IMR-90 (cell line): ENCODE measurements at regions not wholly inside any gene's neighbourhood (a gene's known extent, or its start where the extent isn't known, plus 50 kb on each side); places are given as distances from the start of the nearest gene placed in this dataset.

ENCODE experiments used
- ATAC-seq: fragments of 200-7000 bp; cut with Tn5 transposase; 2 replicates; pipeline ENCODE4 v1.9.1; 2020; ENCODE audit warnings: low read depth, mild to moderate bottlenecking, moderate library complexity
- BruUV-seq: library from RNA; stranded (reverse); fragments of 400-500 nt; replicated peaks from 2 replicates; lab custom pipeline; 2021; lab: Mats Ljungman, UMichigan
- CTCF ChIA-PET: fragments of 300-600 bp; formaldehyde crosslinking; extraction: SDS; loops from one replicate; lab custom pipeline; 2021; ENCODE audit warnings: antibody characterized with exemption; lab: Yijun Ruan, JAX
- POLR2A ChIA-PET: fragments of 300-600 bp; sonication (Branson Sonifier 250); formaldehyde crosslinking; loops from one replicate; lab custom pipeline; 2022; ENCODE audit warnings: antibody characterized with exemption; ENCODE audit not compliant: unreplicated experiment; lab: Charles Lee
- DNase-seq: peaks from one replicate; pipeline ENCODE4 v3.0.0; 2013
- H2AFZ ChIP-seq: replicated peaks from 2 replicates; pipeline ENCODE3; 2013; ENCODE audit warnings: low read length, mild to moderate bottlenecking; ENCODE audit not compliant: poor library complexity
- H2AK5ac ChIP-seq: 2 replicates; pipeline ENCODE4 v1.6.1; 2013; ENCODE audit warnings: low read depth, low read length, inconsistent platforms
- H2AK9ac ChIP-seq: replicated peaks from 2 replicates; pipeline ENCODE3; 2013; ENCODE audit warnings: mild to moderate bottlenecking, low read depth, low read length, moderate library complexity; ENCODE audit not compliant: poor library complexity
- H2BK120ac ChIP-seq: 2 replicates; pipeline ENCODE4 v1.6.1; 2013; ENCODE audit warnings: low read depth, low read length, inconsistent platforms
- H2BK15ac ChIP-seq: 3 replicates; pipeline ENCODE4 v1.6.1; 2013; ENCODE audit warnings: low read depth, low read length, inconsistent platforms
- H2BK20ac ChIP-seq: 2 replicates; pipeline ENCODE4 v1.6.1; 2013; ENCODE audit warnings: low read depth, mild to moderate bottlenecking, inconsistent platforms, low read length, moderate library complexity
- H2BK5ac ChIP-seq: 2 replicates; pipeline ENCODE4 v1.6.1; 2013; ENCODE audit warnings: mild to moderate bottlenecking, low read depth, low read length, inconsistent platforms; ENCODE audit not compliant: poor library complexity, severe bottlenecking
- H3K14ac ChIP-seq: replicated peaks from 2 replicates; pipeline ENCODE4 v1.6.1; 2013; ENCODE audit warnings: low read depth, low read length, inconsistent platforms
- H3K18ac ChIP-seq: 2 replicates; pipeline ENCODE4 v1.6.1; 2013; ENCODE audit warnings: low read depth, low read length, control low read depth
- H3K23ac ChIP-seq: 2 replicates; pipeline ENCODE4 v1.6.1; 2013; ENCODE audit warnings: low read depth, low read length, inconsistent platforms
- H3K27ac ChIP-seq: 2 replicates; pipeline ENCODE4 v1.5.1; 2013; ENCODE audit warnings: mild to moderate bottlenecking, control low read depth, low read length; ENCODE audit not compliant: insufficient read depth
- H3K27me3 ChIP-seq: 2 replicates; pipeline ENCODE4 v1.6.1; 2013; ENCODE audit warnings: low read length; ENCODE audit not compliant: control insufficient read depth, insufficient read depth
- H3K36me3 ChIP-seq: 2 replicates; pipeline ENCODE4 v1.6.1; 2013; ENCODE audit warnings: low read length, mixed read lengths; ENCODE audit not compliant: control insufficient read depth, insufficient read depth
- H3K4ac ChIP-seq: 2 replicates; pipeline ENCODE4 v1.6.1; 2013; ENCODE audit warnings: low read depth, low read length, inconsistent platforms
- H3K4me1 ChIP-seq: 2 replicates; pipeline ENCODE4 v1.6.1; 2013; ENCODE audit warnings: low read length, mixed read lengths; ENCODE audit not compliant: control insufficient read depth, insufficient read depth
- H3K4me2 ChIP-seq: 2 replicates; pipeline ENCODE4 v1.6.1; 2013; ENCODE audit warnings: low read depth, mild to moderate bottlenecking, control low read depth, low read length, moderate library complexity
- H3K4me3 ChIP-seq: 2 replicates; pipeline ENCODE4 v1.5.1; 2013; ENCODE audit warnings: low read depth, mild to moderate bottlenecking, control low read depth, low read length, moderate library complexity; ENCODE audit not compliant: insufficient read depth
- H3K56ac ChIP-seq: 2 replicates; pipeline ENCODE4 v1.6.1; 2013; ENCODE audit warnings: low read length, inconsistent platforms; ENCODE audit not compliant: insufficient read depth; ENCODE audit errors: extremely low read depth
- H3K79me1 ChIP-seq, 2 experiments: 2 replicates each; pipeline ENCODE4 v1.6.1; 2013; ENCODE audit warnings: low read length in 2 of 2, inconsistent platforms in 1 of 2, low read depth in 1 of 2
- H3K9ac ChIP-seq: 2 replicates; pipeline ENCODE4 v1.6.1; 2013; ENCODE audit warnings: low read depth, low read length, control low read depth
- H3K9me1 ChIP-seq: 2 replicates; pipeline ENCODE4 v1.6.1; 2013; ENCODE audit warnings: low read length, inconsistent platforms; ENCODE audit not compliant: insufficient read depth
- H3K9me3 ChIP-seq: 2 replicates; pipeline ENCODE4 v1.6.1; 2013; ENCODE audit warnings: low read length; ENCODE audit not compliant: control insufficient read depth, insufficient read depth
- H4K20me1 ChIP-seq: 2 replicates; pipeline ENCODE4 v1.6.1; 2013; ENCODE audit warnings: low read length, inconsistent platforms; ENCODE audit not compliant: insufficient read depth
- H4K5ac ChIP-seq: 2 replicates; pipeline ENCODE4 v1.6.1; 2013; ENCODE audit warnings: mild to moderate bottlenecking, low read depth, low read length, control low read depth
- H4K8ac ChIP-seq, 2 experiments: 2 replicates each; pipeline ENCODE4 v1.6.1; 2013; ENCODE audit warnings: low read depth in 2 of 2, low read length in 2 of 2, control low read depth in 1 of 2, inconsistent platforms in 1 of 2
- H4K91ac ChIP-seq: 2 replicates; pipeline ENCODE4 v1.6.1; 2013; ENCODE audit warnings: low read depth, low read length, inconsistent platforms; ENCODE audit not compliant: insufficient read depth
- BHLHE40 ChIP-seq: fragments of 150-350 bp; IDR thresholded peaks from 2 replicates; pipeline ENCODE4 v1.6.1; 2016; ENCODE audit warnings: mild to moderate bottlenecking, low read depth, low read length
- CEBPB ChIP-seq: IDR thresholded peaks from 2 replicates; pipeline ENCODE4 v1.6.1; 2012; ENCODE audit warnings: low read depth, low read length, improper control_type of control experiment
- CHD1 ChIP-seq: IDR thresholded peaks from 2 replicates; pipeline ENCODE4 v1.6.1; 2012; ENCODE audit warnings: low read depth, low read length, improper control_type of control experiment
- FOS ChIP-seq: fragments of 150-350 bp; IDR thresholded peaks from 2 replicates; pipeline ENCODE4 v1.6.1; 2016; ENCODE audit warnings: low read depth, low read length
- MAFK ChIP-seq: IDR thresholded peaks from 2 replicates; pipeline ENCODE4 v1.6.1; 2012; ENCODE audit warnings: low read depth, low read length, improper control_type of control experiment
- MAZ ChIP-seq: IDR thresholded peaks from 2 replicates; pipeline ENCODE4 v1.6.1; 2012; ENCODE audit warnings: low read depth, mild to moderate bottlenecking, low read length, improper control_type of control experiment, moderate library complexity, borderline replicate concordance
- MXI1 ChIP-seq: IDR thresholded peaks from 2 replicates; pipeline ENCODE4 v1.6.1; 2012; ENCODE audit warnings: low read depth, mild to moderate bottlenecking, low read length, moderate library complexity, borderline replicate concordance
- NFE2L2 ChIP-seq: fragments of 150-350 bp; IDR thresholded peaks from 2 replicates; pipeline ENCODE4 v1.6.1; 2016; ENCODE audit warnings: low read depth, mild to moderate bottlenecking, low read length
- POLR2A ChIP-seq: IDR thresholded peaks from 2 replicates; pipeline ENCODE4 v1.6.1; 2012; ENCODE audit warnings: mild to moderate bottlenecking, low read depth, low read length
- RAD21 ChIP-seq: IDR thresholded peaks from 2 replicates; pipeline ENCODE4 v1.6.1; 2012; ENCODE audit warnings: low read length, improper control_type of control experiment
- RCOR1 ChIP-seq: IDR thresholded peaks from 2 replicates; pipeline ENCODE4 v1.6.1; 2012; ENCODE audit warnings: mild to moderate bottlenecking, low read length, improper control_type of control experiment; ENCODE audit not compliant: insufficient replicate concordance
- RFX5 ChIP-seq: IDR thresholded peaks from 2 replicates; pipeline ENCODE4 v1.8.0; 2012; ENCODE audit warnings: low read depth, mild to moderate bottlenecking, low read length, moderate library complexity
- SMC3 ChIP-seq: fragments of 150-350 bp; IDR thresholded peaks from 2 replicates; pipeline ENCODE4 v1.6.1; 2016; ENCODE audit warnings: low read depth, mild to moderate bottlenecking, antibody characterized with exemption, low read length, moderate library complexity
- WGBS, 2 experiments: methylation state at CpG; one replicate each; pipeline versions ENCODE4 v1.1.5 to v1.1.7; 2013; ENCODE audit warnings: missing lambda C conversion rate in 2 of 2; ENCODE audit not compliant: insufficient read length in 1 of 2; ENCODE audit errors: extremely low coverage in 2 of 2; 5-methylcytosine and 5-hydroxymethylcytosine counted together
- dilution Hi-C: fragments of 300-500 bp; cut with HindIII; formaldehyde crosslinking; loops from one replicate; pipeline ENCODE4 v1.14.3; 2018; ENCODE audit warnings: low sequenced_read_pairs; ENCODE audit not compliant: unreplicated experiment
- in situ Hi-C: fragments of 300-500 bp; cut with MboI; formaldehyde crosslinking; loops from 3 replicates; pipeline ENCODE4 v1.14.3; 2019; ENCODE audit warnings: low sequenced_read_pairs, inconsistent platforms, mixed read lengths
- intact Hi-C: fragments of 100-400 bp; cut with micrococcal nuclease; formaldehyde crosslinking; loops from 2 replicates; pipeline ENCODE4 v1.10.0; 2022
- TF ChIP-seq, protein P1 (sequence below): fragments of 150-350 bp; IDR thresholded peaks from 2 replicates; pipeline ENCODE4 v1.6.1; 2017; ENCODE audit warnings: mild to moderate bottlenecking, antibody characterized with exemption, low read length, low read depth
- TF ChIP-seq, protein P2 (sequence below): fragments of 150-350 bp; IDR thresholded peaks from 2 replicates; pipeline ENCODE4 v1.6.1; 2016; ENCODE audit warnings: low read depth, mild to moderate bottlenecking, low read length, moderate library complexity, borderline replicate concordance
- TF ChIP-seq, protein P3 (sequence below): conservative IDR thresholded peaks from 2 replicates; pipeline ENCODE4 v1.5.1; 2012; ENCODE audit warnings: mild to moderate bottlenecking, low read depth, low read length, improper control_type of control experiment

DNA sequence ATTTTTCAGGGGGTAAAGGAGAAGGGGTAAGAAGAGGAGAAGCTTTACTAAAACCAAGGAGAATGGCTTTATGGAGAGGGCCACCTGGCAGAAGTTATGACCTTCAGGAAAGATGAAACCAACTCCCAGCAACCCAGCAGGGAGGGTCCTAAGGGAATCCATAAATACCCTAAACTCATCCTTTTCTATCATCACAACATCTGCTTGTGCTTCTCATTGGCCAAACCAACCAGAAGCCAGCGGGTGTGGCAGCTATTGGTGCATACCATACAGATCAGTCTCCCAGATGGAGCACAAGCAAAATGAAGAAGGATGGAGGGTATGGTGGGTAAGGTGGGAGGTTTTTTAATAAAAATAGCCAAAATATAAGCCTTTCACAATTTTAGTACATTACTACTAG is 58.5 kb upstream of the ARSJ start:
- no peaks in the 10 kb centered on the region for H3K36me3 ChIP-seq
- DNase-seq (no peak), ATAC-seq (no peak)
- H2BK15ac ChIP-seq: no peak overlapping the region
- dilution Hi-C loops: no loop called here
- H3K9ac ChIP-seq: no peak overlapping the region
- peaks cover 4% of the 10 kb centered on the region for H3K4me1 ChIP-seq
- intact Hi-C loops: no loop called here
- ChIA-PET POLR2A (no interaction called here), CTCF (interaction anchor here (0.7 kb wide), 1 partner anchor 16 kb away, joined by 3 read pairs; no protein-coding TSS in a partner anchor)
- no peak overlapping the region for H3K4ac ChIP-seq
- TF ChIP-seq CEBPB (no peak), CHD1 (no peak), RCOR1 (no peak), FOS (no peak), NFE2L2 (no peak), BHLHE40 (no peak), RFX5 (no peak), MAFK (no peak), SMC3 (no peak), RAD21 (no peak), MAZ (no peak), POLR2A (no peak), MXI1 (no peak)
- TF ChIP-seq, protein P1, sequence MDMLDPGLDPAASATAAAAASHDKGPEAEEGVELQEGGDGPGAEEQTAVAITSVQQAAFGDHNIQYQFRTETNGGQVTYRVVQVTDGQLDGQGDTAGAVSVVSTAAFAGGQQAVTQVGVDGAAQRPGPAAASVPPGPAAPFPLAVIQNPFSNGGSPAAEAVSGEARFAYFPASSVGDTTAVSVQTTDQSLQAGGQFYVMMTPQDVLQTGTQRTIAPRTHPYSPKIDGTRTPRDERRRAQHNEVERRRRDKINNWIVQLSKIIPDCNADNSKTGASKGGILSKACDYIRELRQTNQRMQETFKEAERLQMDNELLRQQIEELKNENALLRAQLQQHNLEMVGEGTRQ: no peak
- TF ChIP-seq, protein P2, sequence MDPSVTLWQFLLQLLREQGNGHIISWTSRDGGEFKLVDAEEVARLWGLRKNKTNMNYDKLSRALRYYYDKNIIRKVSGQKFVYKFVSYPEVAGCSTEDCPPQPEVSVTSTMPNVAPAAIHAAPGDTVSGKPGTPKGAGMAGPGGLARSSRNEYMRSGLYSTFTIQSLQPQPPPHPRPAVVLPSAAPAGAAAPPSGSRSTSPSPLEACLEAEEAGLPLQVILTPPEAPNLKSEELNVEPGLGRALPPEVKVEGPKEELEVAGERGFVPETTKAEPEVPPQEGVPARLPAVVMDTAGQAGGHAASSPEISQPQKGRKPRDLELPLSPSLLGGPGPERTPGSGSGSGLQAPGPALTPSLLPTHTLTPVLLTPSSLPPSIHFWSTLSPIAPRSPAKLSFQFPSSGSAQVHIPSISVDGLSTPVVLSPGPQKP: no peak
- TF ChIP-seq, protein P3, sequence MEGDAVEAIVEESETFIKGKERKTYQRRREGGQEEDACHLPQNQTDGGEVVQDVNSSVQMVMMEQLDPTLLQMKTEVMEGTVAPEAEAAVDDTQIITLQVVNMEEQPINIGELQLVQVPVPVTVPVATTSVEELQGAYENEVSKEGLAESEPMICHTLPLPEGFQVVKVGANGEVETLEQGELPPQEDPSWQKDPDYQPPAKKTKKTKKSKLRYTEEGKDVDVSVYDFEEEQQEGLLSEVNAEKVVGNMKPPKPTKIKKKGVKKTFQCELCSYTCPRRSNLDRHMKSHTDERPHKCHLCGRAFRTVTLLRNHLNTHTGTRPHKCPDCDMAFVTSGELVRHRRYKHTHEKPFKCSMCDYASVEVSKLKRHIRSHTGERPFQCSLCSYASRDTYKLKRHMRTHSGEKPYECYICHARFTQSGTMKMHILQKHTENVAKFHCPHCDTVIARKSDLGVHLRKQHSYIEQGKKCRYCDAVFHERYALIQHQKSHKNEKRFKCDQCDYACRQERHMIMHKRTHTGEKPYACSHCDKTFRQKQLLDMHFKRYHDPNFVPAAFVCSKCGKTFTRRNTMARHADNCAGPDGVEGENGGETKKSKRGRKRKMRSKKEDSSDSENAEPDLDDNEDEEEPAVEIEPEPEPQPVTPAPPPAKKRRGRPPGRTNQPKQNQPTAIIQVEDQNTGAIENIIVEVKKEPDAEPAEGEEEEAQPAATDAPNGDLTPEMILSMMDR: no peak
- H4K91ac ChIP-seq: no peak overlapping the region
- H2BK5ac ChIP-seq: no peak overlapping the region
- no peak overlapping the region for H2AK5ac ChIP-seq
- H3K9me3 ChIP-seq: no peaks in the 10 kb centered on the region
- H2AFZ ChIP-seq: no peak overlapping the region
- no peak overlapping the region for H3K27ac ChIP-seq
- no peak overlapping the region for H2BK20ac ChIP-seq
- in situ Hi-C loops: no loop called here
- H4K5ac ChIP-seq: no peak overlapping the region
- H4K8ac ChIP-seq: no peak overlapping the region
- no peaks in the 10 kb centered on the region for H3K79me1 ChIP-seq
- H2BK120ac ChIP-seq: no peak overlapping the region
- no TSS peak for BruUV-seq
- no peak overlapping the region for H3K23ac ChIP-seq
- no peak overlapping the region for H3K56ac ChIP-seq
- no peaks in the 10 kb centered on the region for H4K20me1 ChIP-seq
- no peak overlapping the region for H3K4me2 ChIP-seq
- no peak overlapping the region for H3K14ac ChIP-seq
- no peak overlapping the region for H3K4me3 ChIP-seq
- 0 out of 2 replicates have a peak, but pooled peaks cover 2% of the 10 kb centered on the region for H3K9me1 ChIP-seq
- no peak overlapping the region for H3K18ac ChIP-seq
- H3K27me3 ChIP-seq: no peaks in the 10 kb centered on the region
- no CpG with 5 or more reads among the region's 1 CpG for WGBS, 2 experiments
- no peak overlapping the region for H2AK9ac ChIP-seq
